Omental fat pad (tissue), 3 donors: ENCODE measurements at regions not wholly inside any gene's neighbourhood (a gene's known extent, or its start where the extent isn't known, plus 50 kb on each side); places are given as distances from the start of the nearest gene placed in this dataset.

Experiments
- ATAC-seq: fragments of 150-250 bp; one replicate; pipeline ENCODE4 v1.9.1; 2016; ENCODE audit warnings: mild to moderate bottlenecking, moderate library complexity; ENCODE audit not compliant: low FRiP score
- DNase-seq: peaks from one replicate; pipeline ENCODE4 v3.0.0-alpha.2; 2019; ENCODE audit warnings: low spot score
- CTCF ChIP-seq, 3 donors: fragments of 450-650 bp; IDR thresholded peaks; one replicate each; pipeline ENCODE4 v1.5.1; 2016 to 2017; ENCODE audit warnings: antibody characterized with exemption in 3 of 3, mild to moderate bottlenecking in 3 of 3, moderate library complexity in 2 of 3

DNA sequence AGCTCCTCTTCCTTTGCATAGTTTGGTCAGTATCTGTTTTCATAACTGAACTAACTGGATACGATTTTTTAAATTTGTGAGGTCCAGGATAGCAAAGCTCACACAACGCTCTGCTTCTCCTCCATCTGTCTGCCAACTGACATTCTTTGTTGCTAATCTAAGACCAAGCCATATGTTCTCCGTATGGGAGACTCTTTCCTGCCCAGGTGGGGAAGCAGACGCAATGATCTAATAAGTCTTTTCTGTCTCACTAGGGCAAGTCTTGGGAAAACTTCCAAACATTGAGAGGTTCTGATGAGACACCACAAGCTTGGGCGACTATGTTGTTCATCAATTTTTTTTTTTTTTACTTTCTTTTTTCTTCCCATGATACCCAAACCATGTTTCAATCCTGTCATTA lies 558.5 kb downstream of the EFNA5 start:
- TF ChIP-seq CTCF (IDR thresholded peaks at IDR 0.05) = no peak
- DNase-seq = no peak

DNA sequence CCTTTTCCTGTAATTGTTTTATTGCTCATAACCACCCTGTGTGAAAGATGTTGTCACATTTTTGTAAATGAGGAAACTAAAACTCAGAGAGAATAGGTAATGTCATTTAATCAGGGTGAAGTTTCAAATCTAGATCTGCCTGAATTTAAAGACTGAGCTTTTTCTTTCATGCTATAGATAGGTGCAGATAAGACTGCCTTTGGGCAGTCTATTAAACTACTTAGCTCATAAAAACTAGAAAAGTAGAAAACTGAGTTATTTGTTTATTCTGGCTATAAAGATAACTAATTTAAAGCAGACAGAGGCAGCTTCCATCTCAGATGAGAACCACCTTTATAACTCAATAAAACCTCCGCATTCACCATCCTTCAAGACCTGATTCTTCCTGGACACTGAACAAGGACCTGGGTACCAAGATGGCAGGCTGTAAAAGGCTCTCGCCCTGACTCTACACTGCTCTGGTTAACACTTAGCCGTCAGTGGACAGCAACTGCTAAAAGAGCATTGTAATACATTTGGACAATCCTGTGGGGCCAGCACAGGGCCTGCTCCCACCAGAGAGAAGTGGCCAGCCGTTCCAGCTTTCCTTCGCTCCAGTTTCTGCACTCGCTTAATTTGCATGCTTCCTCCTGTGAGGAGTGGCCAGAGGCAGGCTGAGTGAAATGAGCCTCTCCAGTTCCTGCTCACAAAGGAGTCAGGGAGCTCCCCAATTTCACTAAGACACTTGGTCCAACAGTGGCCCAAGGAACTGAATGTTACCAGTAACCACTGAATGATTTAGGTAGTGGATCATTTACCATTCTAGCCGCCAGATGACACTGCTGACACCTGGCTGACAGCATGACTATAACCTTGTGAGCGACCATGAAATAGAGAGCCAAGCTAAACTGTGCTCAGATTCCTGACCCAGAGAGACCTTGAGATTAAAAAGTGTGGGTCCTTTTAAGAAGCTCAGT lies 566.4 kb downstream of the EFNA5 start:
- no peak for DNase-seq
- TF ChIP-seq CTCF (IDR thresholded peaks at IDR 0.05) = no peak
- ATAC-seq = no peak

More for the DNA sequence above, 558.5 kb downstream of the EFNA5 start:
- no peak for ATAC-seq

- TF ChIP-seq CTCF (IDR thresholded peaks at IDR 0.05) = no peak
- no peak for DNase-seq
Observed at GRCh38 chr5:107103522-107103921, 567.2 kb downstream of the EFNA5 start.

DNA sequence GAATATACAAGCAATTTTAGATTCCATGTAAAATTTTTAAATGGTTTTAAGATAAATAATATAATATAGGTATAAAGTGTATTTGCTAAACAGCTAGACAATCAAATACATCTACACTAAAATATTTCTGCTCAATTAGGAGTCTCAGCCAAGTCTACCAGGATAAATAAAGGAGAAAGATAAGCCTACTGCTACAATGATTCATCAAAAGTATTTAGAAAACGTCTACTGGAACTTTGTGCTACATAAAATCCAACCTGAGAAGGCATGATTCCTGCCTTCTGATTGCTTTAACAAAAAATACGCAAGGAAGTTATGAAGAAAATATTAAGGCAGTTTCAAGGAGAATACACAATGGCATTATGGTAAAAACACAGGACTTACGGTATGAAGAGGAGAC lies 570.6 kb downstream of the EFNA5 start:
- no peak for DNase-seq
- no peak for TF ChIP-seq CTCF (IDR thresholded peaks at IDR 0.05)
- no peak for ATAC-seq

More at GRCh38 chr5:107103522-107103921, 567.2 kb downstream of the EFNA5 start:
- ATAC-seq = no peak

GRCh38 chr5:107099506-107099905 lies 571.2 kb downstream of the EFNA5 start:
- DNase-seq (no peak), ATAC-seq (no peak)
- TF ChIP-seq CTCF (IDR thresholded peaks at IDR 0.05) = no peak

- TF ChIP-seq CTCF (IDR thresholded peaks at IDR 0.05) = no peak
- DNase-seq = no peak
- ATAC-seq = no peak
Observed at GRCh38 chr5:107092695-107093094, 578.0 kb downstream of the EFNA5 start.

DNA sequence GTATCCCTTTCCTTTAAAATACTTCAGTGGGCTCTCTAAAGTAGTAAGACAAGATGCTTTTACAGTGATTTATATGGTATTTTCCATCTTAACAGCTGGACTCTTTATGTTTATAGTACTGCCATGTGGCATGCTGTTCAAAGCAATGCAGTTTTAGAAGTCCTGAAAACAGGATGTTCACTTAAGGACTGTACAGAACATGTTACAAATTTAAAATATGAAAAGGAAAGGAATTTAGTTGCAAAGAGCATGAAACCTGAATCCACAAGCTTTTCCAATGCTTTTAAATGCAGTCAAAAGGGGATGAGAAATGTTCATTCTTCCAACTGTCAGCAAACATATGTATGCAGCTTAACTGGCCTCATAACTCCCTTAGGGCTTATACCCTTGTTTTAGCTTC lies 580.2 kb downstream of the EFNA5 start:
- TF ChIP-seq CTCF (IDR thresholded peaks at IDR 0.05) = no peak
- DNase-seq (no peak), ATAC-seq (no peak)
